Natural killer cell (primary cell): ENCODE measurements at regions not wholly inside any gene's neighbourhood (a gene's known extent, or its start where the extent isn't known, plus 50 kb on each side); places are given as distances from the start of the nearest gene placed in this dataset.

ENCODE experiments used
- ATAC-seq, 3 donors: fragments of 150-1000 bp in 2 of 3; fragments of 200-7000 bp in 1 of 3; cut with Tn5 transposase; 1 replicate in 1 of 3; 2 replicates in 2 of 3; pipeline ENCODE4 v1.10.0; 2021; ENCODE audit warnings: mild to moderate bottlenecking in 2 of 3, moderate library complexity in 2 of 3
- DNase-seq, 2 donors: peaks; one replicate each; pipeline versions ENCODE4 v3.0.0 to v3.0.0-alpha.2; 2013 to 2021; ENCODE audit warnings: mixed read lengths in 1 of 2
- H3K27ac ChIP-seq: one replicate; pipeline ENCODE4 v1.5.1; 2013; ENCODE audit warnings: mild to moderate bottlenecking, low read length
- H3K27me3 ChIP-seq: one replicate; pipeline ENCODE4 v1.6.1; 2013; ENCODE audit warnings: low read length; ENCODE audit not compliant: control insufficient read depth, insufficient read depth
- H3K36me3 ChIP-seq: one replicate; pipeline ENCODE4 v1.6.1; 2013; ENCODE audit warnings: low read length; ENCODE audit not compliant: control insufficient read depth, insufficient read depth
- H3K4me1 ChIP-seq: one replicate; pipeline ENCODE4 v1.6.1; 2013; ENCODE audit warnings: low read length; ENCODE audit not compliant: control insufficient read depth, insufficient read depth
- H3K4me3 ChIP-seq: one replicate; pipeline ENCODE4 v1.5.1; 2013; ENCODE audit warnings: low read length
- H3K9me3 ChIP-seq: one replicate; pipeline ENCODE4 v1.6.1; 2013; ENCODE audit warnings: low read length; ENCODE audit not compliant: control insufficient read depth, insufficient read depth
- H3K27ac Mint-ChIP-seq, 2 donors: one replicate each; pipeline ENCODE4 v1.8.0; 2022; ENCODE audit warnings: mild to moderate bottlenecking in 2 of 2, mixed read lengths in 2 of 2, moderate library complexity in 1 of 2
- H3K27me3 Mint-ChIP-seq, 2 donors: one replicate each; pipeline ENCODE4 v1.8.0; 2022; ENCODE audit warnings: low read depth in 2 of 2, mixed read lengths in 2 of 2
- H3K36me3 Mint-ChIP-seq: one replicate; pipeline ENCODE4 v1.8.0; 2022; ENCODE audit warnings: mixed read lengths
- H3K4me1 Mint-ChIP-seq, 2 donors: one replicate each; pipeline ENCODE4 v1.8.0; 2022; ENCODE audit warnings: mixed read lengths in 2 of 2
- H3K4me3 Mint-ChIP-seq: one replicate; pipeline ENCODE4 v1.8.0; 2022; ENCODE audit warnings: mild to moderate bottlenecking, moderate library complexity, mixed read lengths
- H3K9me3 Mint-ChIP-seq, 2 donors: one replicate each; pipeline ENCODE4 v1.8.0; 2022; ENCODE audit warnings: mixed read lengths in 2 of 2
- CTCF ChIP-seq: fragments of 200-600 bp; IDR thresholded peaks from one replicate; pipeline ENCODE4 v1.8.0; 2022; ENCODE audit warnings: antibody characterized with exemption
- WGBS: methylation state at CpG from one replicate; pipeline ENCODE4 v1.1.7; 2013; ENCODE audit warnings: missing lambda C conversion rate; ENCODE audit not compliant: insufficient coverage; 5-methylcytosine and 5-hydroxymethylcytosine counted together
- intact Hi-C: fragments of 100-400 bp; cut with micrococcal nuclease; formaldehyde crosslinking; loops from one replicate; pipeline ENCODE4 v1.14.2; 2022

- Mint-ChIP-seq H3K27ac (no peak overlapping the region), H3K9me3 (peaks cover 2 to 7% of the 10 kb centered on the region in 2 donors), H3K4me3 (no peak overlapping the region), H3K36me3 (no peaks in the 10 kb centered on the region), H3K27me3 (no peaks in the 10 kb centered on the region), H3K4me1 (no peaks in the 10 kb centered on the region)
- no peak overlapping the region for H3K27ac ChIP-seq
- DNase-seq (no peak), ATAC-seq (no peak)
- no peak for TF ChIP-seq CTCF
- H3K9me3 ChIP-seq: no peaks in the 10 kb centered on the region
- intact Hi-C loops: no loop called here
- no peak overlapping the region for H3K4me3 ChIP-seq
- 61% methylated on average over 3 of the region's 3 CpGs for WGBS
- H3K4me1 ChIP-seq: no peaks in the 10 kb centered on the region
- no peaks in the 10 kb centered on the region for H3K27me3 ChIP-seq
- no peaks in the 10 kb centered on the region for H3K36me3 ChIP-seq
Observed at GRCh38 chr10:55400075-55400849, 599.2 kb upstream of the PCDH15 start.

GRCh38 chr10:55398497-55398882 is 597.5 kb upstream of the PCDH15 start:
- TF ChIP-seq CTCF: no peak
- intact Hi-C loops: no loop called here
- Histone ChIP-seq H3K27ac (no peak overlapping the region), H3K4me3 (no peak overlapping the region), H3K36me3 (no peaks in the 10 kb centered on the region), H3K27me3 (no peaks in the 10 kb centered on the region), H3K9me3 (no peaks in the 10 kb centered on the region), H3K4me1 (no peaks in the 10 kb centered on the region)
- no peak overlapping the region for H3K4me3 Mint-ChIP-seq
- ATAC-seq (no peak), DNase-seq (no peak)
- H3K36me3 Mint-ChIP-seq: no peaks in the 10 kb centered on the region
- H3K9me3 Mint-ChIP-seq: peaks cover 2 to 13% of the 10 kb centered on the region in 2 donors
- WGBS: no CpG with 5 or more reads among the region's 1 CpG
- H3K27ac Mint-ChIP-seq: no peak overlapping the region
- H3K4me1 Mint-ChIP-seq: no peaks in the 10 kb centered on the region
- no peaks in the 10 kb centered on the region for H3K27me3 Mint-ChIP-seq

GRCh38 chr10:55397777-55398496 is 596.9 kb upstream of the PCDH15 start:
- WGBS: 86% methylated on average over 7 of the region's 7 CpGs
- no peaks in the 10 kb centered on the region for H3K27me3 Mint-ChIP-seq

More at GRCh38 chr10:55397777-55398496, 596.9 kb upstream of the PCDH15 start:
- H3K4me3 Mint-ChIP-seq: no peak overlapping the region
- Histone ChIP-seq H3K9me3 (no peaks in the 10 kb centered on the region), H3K27me3 (no peaks in the 10 kb centered on the region), H3K36me3 (no peaks in the 10 kb centered on the region), H3K27ac (no peak overlapping the region), H3K4me1 (no peaks in the 10 kb centered on the region), H3K4me3 (no peak overlapping the region)
- DNase-seq (no peak), ATAC-seq (no peak)
- H3K9me3 Mint-ChIP-seq: peaks cover 2 to 13% of the 10 kb centered on the region in 2 donors
- no peak overlapping the region for H3K27ac Mint-ChIP-seq
- no peaks in the 10 kb centered on the region for H3K4me1 Mint-ChIP-seq
- no peak for TF ChIP-seq CTCF
- intact Hi-C loops: no loop called here
- no peaks in the 10 kb centered on the region for H3K36me3 Mint-ChIP-seq
